ENCODE measurements at regions not wholly inside any gene's neighbourhood (a gene's known extent, or its start where the extent isn't known, plus 50 kb on each side); places are given as distances from the start of the nearest gene placed in this dataset.

DNA sequence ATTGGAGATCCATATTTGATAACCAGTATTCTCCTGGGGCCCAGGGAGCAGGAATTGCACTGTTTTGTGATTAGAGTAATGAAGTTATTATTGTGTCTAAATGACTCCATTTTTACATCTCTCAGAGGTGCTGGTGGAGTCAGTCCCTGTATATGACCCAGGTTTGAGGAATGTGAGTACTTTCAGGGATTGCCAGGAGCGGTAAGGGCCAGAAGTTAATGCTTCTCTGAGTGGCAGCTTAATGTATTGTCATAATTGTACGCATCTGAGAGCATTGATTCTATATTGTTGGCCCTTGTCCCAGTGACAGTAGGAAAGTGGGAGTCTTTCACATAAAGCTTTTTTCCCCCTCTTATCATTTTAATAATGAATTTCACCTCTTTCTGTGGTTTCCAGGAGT is 146.2 kb downstream of the GATB start:
- DNase-seq = no peak

DNA sequence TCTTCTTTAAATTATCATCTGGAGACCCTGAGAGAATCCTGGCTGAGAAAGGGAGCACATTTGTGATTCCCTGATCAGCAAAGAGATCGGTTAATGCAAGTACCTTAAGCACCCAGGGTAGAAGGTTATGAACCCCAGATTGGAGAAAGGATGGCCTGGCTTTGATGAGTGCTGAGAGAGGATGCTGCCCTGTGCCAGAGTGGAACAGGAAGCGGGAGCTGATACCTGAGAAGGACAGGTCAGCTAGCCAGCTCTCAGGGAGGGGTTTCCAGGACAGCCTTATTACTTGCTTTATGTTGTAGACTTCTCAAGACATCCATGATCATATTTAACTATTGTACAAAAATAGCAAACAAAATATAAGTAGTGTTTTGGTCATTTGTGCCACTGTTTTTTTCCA is 141.9 kb downstream of the GATB start:
- TF ChIP-seq, protein P1, sequence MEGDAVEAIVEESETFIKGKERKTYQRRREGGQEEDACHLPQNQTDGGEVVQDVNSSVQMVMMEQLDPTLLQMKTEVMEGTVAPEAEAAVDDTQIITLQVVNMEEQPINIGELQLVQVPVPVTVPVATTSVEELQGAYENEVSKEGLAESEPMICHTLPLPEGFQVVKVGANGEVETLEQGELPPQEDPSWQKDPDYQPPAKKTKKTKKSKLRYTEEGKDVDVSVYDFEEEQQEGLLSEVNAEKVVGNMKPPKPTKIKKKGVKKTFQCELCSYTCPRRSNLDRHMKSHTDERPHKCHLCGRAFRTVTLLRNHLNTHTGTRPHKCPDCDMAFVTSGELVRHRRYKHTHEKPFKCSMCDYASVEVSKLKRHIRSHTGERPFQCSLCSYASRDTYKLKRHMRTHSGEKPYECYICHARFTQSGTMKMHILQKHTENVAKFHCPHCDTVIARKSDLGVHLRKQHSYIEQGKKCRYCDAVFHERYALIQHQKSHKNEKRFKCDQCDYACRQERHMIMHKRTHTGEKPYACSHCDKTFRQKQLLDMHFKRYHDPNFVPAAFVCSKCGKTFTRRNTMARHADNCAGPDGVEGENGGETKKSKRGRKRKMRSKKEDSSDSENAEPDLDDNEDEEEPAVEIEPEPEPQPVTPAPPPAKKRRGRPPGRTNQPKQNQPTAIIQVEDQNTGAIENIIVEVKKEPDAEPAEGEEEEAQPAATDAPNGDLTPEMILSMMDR (IDR thresholded peaks at IDR 0.05; ENCODE audit: low read length) = no peak
- no peak for TF ChIP-seq EZH2phosphoT487 (IDR thresholded peaks at IDR 0.05; ENCODE audit: low read length)
- no peak for TF ChIP-seq EZH2 (optimal IDR thresholded peaks at IDR 0.05; ENCODE audit: low read depth, low read length)
- Histone ChIP-seq H2AFZ (ENCODE audit: low read length) (no peak overlapping the region), H3K4me1 (ENCODE audit: low read length) (no peaks in the 10 kb centered on the region), H3K9me2 (replicated peaks; ENCODE audit: insufficient read depth, low read length) (no peaks in the 10 kb centered on the region), H3K79me2 (ENCODE audit: low read length) (no peaks in the 10 kb centered on the region), H3K4me3 (ENCODE audit: low read length) (no peak overlapping the region), H3K4me2 (ENCODE audit: low read depth, low read length) (no peak overlapping the region), H3K27me3 (replicated peaks; ENCODE audit: insufficient read depth, low read length) (no peaks in the 10 kb centered on the region), H3K27ac (ENCODE audit: low read length) (no peak overlapping the region), H3K9ac (ENCODE audit: low read length) (no peak overlapping the region), H4K20me1 (ENCODE audit: insufficient read depth, low read length) (no peaks in the 10 kb centered on the region), H3K9me3 (replicated peaks; ENCODE audit: insufficient read depth, low read length) (no peaks in the 10 kb centered on the region), H3F3A (ENCODE audit: insufficient read depth, low read length) (no peaks in the 10 kb centered on the region), H3K36me3 (replicated peaks; ENCODE audit: insufficient read depth, low read length) (no peaks in the 10 kb centered on the region)
- DNase-seq = no peak

More for the DNA sequence above, 146.2 kb downstream of the GATB start:
- Histone ChIP-seq H3K27ac (ENCODE audit: low read length) (no peak overlapping the region), H3K27me3 (replicated peaks; ENCODE audit: insufficient read depth, low read length) (no peaks in the 10 kb centered on the region), H2AFZ (ENCODE audit: low read length) (no peak overlapping the region), H3K4me2 (ENCODE audit: low read depth, low read length) (no peak overlapping the region), H3K36me3 (replicated peaks; ENCODE audit: insufficient read depth, low read length) (no peaks in the 10 kb centered on the region), H3K9ac (ENCODE audit: low read length) (no peak overlapping the region), H4K20me1 (ENCODE audit: insufficient read depth, low read length) (no peaks in the 10 kb centered on the region), H3K79me2 (ENCODE audit: low read length) (no peaks in the 10 kb centered on the region), H3K4me1 (ENCODE audit: low read length) (no peaks in the 10 kb centered on the region), H3F3A (ENCODE audit: insufficient read depth, low read length) (no peaks in the 10 kb centered on the region), H3K9me2 (replicated peaks; ENCODE audit: insufficient read depth, low read length) (no peaks in the 10 kb centered on the region), H3K4me3 (ENCODE audit: low read length) (no peak overlapping the region), H3K9me3 (replicated peaks; ENCODE audit: insufficient read depth, low read length) (no peaks in the 10 kb centered on the region)
- no peak for TF ChIP-seq EZH2phosphoT487 (IDR thresholded peaks at IDR 0.05; ENCODE audit: low read length)
- no peak for TF ChIP-seq EZH2 (optimal IDR thresholded peaks at IDR 0.05; ENCODE audit: low read depth, low read length)
- TF ChIP-seq, protein P1 (IDR thresholded peaks at IDR 0.05; ENCODE audit: low read length) = no peak

GRCh38 chr4:151620066-151620465 is 140.7 kb downstream of the GATB start:
- Histone ChIP-seq H4K20me1 (ENCODE audit: insufficient read depth, low read length) (no peaks in the 10 kb centered on the region), H3K9me3 (replicated peaks; ENCODE audit: insufficient read depth, low read length) (no peaks in the 10 kb centered on the region), H3K4me1 (ENCODE audit: low read length) (no peaks in the 10 kb centered on the region), H3K36me3 (replicated peaks; ENCODE audit: insufficient read depth, low read length) (no peaks in the 10 kb centered on the region), H3K4me3 (ENCODE audit: low read length) (no peak overlapping the region), H3K27ac (ENCODE audit: low read length) (no peak overlapping the region), H3K4me2 (ENCODE audit: low read depth, low read length) (no peak overlapping the region), H3K9ac (ENCODE audit: low read length) (no peak overlapping the region), H3K27me3 (replicated peaks; ENCODE audit: insufficient read depth, low read length) (no peaks in the 10 kb centered on the region), H3K79me2 (ENCODE audit: low read length) (no peaks in the 10 kb centered on the region), H3F3A (ENCODE audit: insufficient read depth, low read length) (no peaks in the 10 kb centered on the region), H3K9me2 (replicated peaks; ENCODE audit: insufficient read depth, low read length) (no peaks in the 10 kb centered on the region), H2AFZ (ENCODE audit: low read length) (no peak overlapping the region)
- DNase-seq = no peak
- TF ChIP-seq EZH2 (optimal IDR thresholded peaks at IDR 0.05; ENCODE audit: low read depth, low read length) (no peak), EZH2phosphoT487 (IDR thresholded peaks at IDR 0.05; ENCODE audit: low read length) (no peak)
- TF ChIP-seq, protein P1 (IDR thresholded peaks at IDR 0.05; ENCODE audit: low read length) = no peak

Data from MM.1S (cell line).